Sigmoid colon (tissue), 6 donors: ENCODE measurements at regions not wholly inside any gene's neighbourhood (a gene's known extent, or its start where the extent isn't known, plus 50 kb on each side); places are given as distances from the start of the nearest gene placed in this dataset.

Experiments used
- DNase-seq: peaks from one replicate; pipeline ENCODE4 v3.0.0-alpha.2; 2019
- H3K27ac ChIP-seq, 4 donors: fragments of 200-600 bp; sonication (generic); one replicate each; pipeline ENCODE4 v1.5.1; 2016 to 2019; ENCODE audit warnings: mild to moderate bottlenecking in 1 of 4
- H3K27me3 ChIP-seq, 3 donors: fragments of 200-600 bp; sonication (generic); one replicate each; pipeline ENCODE4 v1.5.1; 2019; ENCODE audit warnings: mild to moderate bottlenecking in 1 of 3
- H3K36me3 ChIP-seq, 4 donors: fragments of 200-600 bp; sonication (generic); one replicate each; pipeline ENCODE4 v1.5.1; 2016 to 2019
- H3K4me1 ChIP-seq, 4 donors: fragments of 200-600 bp; sonication (generic); one replicate each; pipeline ENCODE4 v1.5.1; 2017 to 2019
- H3K4me3 ChIP-seq, 4 donors: fragments of 200-600 bp; sonication (generic); one replicate each; pipeline ENCODE4 v1.5.1; 2017 to 2019; ENCODE audit warnings: mild to moderate bottlenecking in 2 of 4, moderate library complexity in 1 of 4
- H3K9me3 ChIP-seq, 4 donors: fragments of 200-600 bp in 3 of 4; sonication (generic) in 3 of 4; one replicate each; pipeline versions ENCODE4 v1.5.1 to v1.6.1; 2013 to 2019
- EP300 ChIP-seq, 4 donors: sonication (generic); formaldehyde crosslinking; IDR thresholded peaks; one replicate each; pipeline ENCODE4 v1.6.1; 2017; ENCODE audit warnings: antibody characterized with exemption in 4 of 4
- POLR2A ChIP-seq, 2 donors: fragments of 450-650 bp; IDR thresholded peaks; one replicate each; pipeline ENCODE4 v1.6.1; 2016; ENCODE audit warnings: antibody characterized with exemption in 2 of 2, mild to moderate bottlenecking in 2 of 2, moderate library complexity in 2 of 2
- POLR2AphosphoS5 ChIP-seq, 4 donors: sonication (generic); formaldehyde crosslinking; IDR thresholded peaks; one replicate each; pipeline ENCODE4 v1.6.1; 2017; ENCODE audit warnings: antibody characterized with exemption in 4 of 4
- WGBS, 2 donors: extraction: QIAGEN DNeasy Blood & Tissue Kit; methylation state at CpG; one replicate each; pipeline ENCODE4 v1.1.7; 2013; 5-methylcytosine and 5-hydroxymethylcytosine counted together
- intact Hi-C: fragments of 100-400 bp; cut with DNase I; formaldehyde crosslinking; loops from one replicate; pipeline ENCODE4 v1.15.1; 2023
- TF ChIP-seq, protein P1 (sequence below), 4 experiments: fragments of 450-650 bp in 3 of 4; fragments of 200-600 bp in 1 of 4; IDR thresholded peaks; one replicate each; pipeline ENCODE4 v1.5.1; 2016 to 2019; ENCODE audit warnings: antibody characterized with exemption in 4 of 4, mild to moderate bottlenecking in 3 of 4, moderate library complexity in 2 of 4
- donor health status: healthy with polysubstance abuse.
- donor health status: healthy.

DNA sequence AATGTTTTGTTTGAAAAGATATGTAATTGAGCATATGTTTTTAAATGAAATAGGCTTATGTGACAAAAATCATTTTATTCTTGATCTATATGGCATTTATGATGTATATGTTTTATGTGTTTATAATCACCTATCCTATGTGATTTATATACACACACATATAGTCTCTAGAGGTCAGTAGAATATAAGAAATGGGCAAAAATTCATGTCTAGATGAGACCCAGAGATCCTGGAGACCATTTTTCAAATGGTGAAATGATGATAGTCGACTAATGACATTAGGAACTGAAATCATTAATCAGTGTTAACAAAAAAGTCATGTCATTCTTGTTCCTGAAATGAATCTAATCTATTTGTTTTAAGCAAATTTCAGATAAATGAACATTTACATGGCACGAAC lies 709.2 kb upstream of the WWC1 start:
- Histone ChIP-seq H3K27me3 (no peaks in the 10 kb centered on the region), H3K4me3 (no peak overlapping the region), H3K9me3 (no peaks in the 10 kb centered on the region), H3K36me3 (no peaks in the 10 kb centered on the region), H3K27ac (no peak overlapping the region), H3K4me1 (no peaks in the 10 kb centered on the region)
- intact Hi-C loops: no loop called here
- WGBS, 2 donors: 51 to 70% methylated on average over 2 of the region's 2 CpGs
- TF ChIP-seq, protein P1, sequence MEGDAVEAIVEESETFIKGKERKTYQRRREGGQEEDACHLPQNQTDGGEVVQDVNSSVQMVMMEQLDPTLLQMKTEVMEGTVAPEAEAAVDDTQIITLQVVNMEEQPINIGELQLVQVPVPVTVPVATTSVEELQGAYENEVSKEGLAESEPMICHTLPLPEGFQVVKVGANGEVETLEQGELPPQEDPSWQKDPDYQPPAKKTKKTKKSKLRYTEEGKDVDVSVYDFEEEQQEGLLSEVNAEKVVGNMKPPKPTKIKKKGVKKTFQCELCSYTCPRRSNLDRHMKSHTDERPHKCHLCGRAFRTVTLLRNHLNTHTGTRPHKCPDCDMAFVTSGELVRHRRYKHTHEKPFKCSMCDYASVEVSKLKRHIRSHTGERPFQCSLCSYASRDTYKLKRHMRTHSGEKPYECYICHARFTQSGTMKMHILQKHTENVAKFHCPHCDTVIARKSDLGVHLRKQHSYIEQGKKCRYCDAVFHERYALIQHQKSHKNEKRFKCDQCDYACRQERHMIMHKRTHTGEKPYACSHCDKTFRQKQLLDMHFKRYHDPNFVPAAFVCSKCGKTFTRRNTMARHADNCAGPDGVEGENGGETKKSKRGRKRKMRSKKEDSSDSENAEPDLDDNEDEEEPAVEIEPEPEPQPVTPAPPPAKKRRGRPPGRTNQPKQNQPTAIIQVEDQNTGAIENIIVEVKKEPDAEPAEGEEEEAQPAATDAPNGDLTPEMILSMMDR (IDR thresholded peaks at IDR 0.05): no peak
- TF ChIP-seq POLR2AphosphoS5 (IDR thresholded peaks at IDR 0.05) (no peak), EP300 (IDR thresholded peaks at IDR 0.05) (no peak), POLR2A (IDR thresholded peaks at IDR 0.05) (no peak)
- DNase-seq: no peak

DNA sequence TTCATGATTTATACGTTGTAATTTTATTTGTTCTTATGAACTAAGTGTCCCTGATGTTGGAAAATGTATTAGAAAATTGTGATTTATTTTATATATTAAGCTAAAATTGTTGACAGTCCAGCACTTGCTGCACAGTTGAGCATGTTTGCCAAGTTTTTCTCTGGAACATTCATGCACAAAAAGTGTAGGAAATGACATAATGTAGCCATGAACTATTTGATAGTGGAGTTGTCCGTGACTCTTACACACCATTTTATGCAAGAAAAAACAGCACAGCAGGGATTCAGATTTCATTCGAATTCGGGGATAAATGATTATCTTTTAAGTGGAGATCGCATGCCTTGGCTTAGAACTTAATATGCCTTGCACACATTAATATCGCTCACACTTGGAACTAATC lies 708.6 kb upstream of the WWC1 start:
- no peak for DNase-seq
- intact Hi-C loops: no loop called here
- no peak for TF ChIP-seq EP300 (IDR thresholded peaks at IDR 0.05)
- TF ChIP-seq, protein P1 (IDR thresholded peaks at IDR 0.05): no peak
- TF ChIP-seq POLR2AphosphoS5 (IDR thresholded peaks at IDR 0.05): no peak
- no peak for TF ChIP-seq POLR2A (IDR thresholded peaks at IDR 0.05)

DNA sequence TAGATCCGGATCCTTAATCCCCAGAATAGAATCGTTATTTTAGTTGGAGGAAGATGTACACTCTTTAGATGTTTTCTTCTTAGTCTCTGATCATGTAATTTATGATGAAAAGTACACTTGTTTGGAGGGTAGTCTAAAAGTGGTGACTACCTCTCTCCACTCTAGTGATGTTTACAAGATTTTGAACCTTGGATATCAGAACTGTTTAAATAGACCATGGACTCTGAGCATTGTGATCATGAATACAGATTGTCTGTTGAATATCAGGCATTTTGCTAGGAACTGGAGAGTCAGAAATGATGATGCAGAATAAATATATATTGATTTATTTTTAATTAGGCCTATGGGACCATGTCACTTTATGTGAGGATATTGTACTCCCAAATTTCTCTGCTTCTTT lies 706.3 kb upstream of the WWC1 start:
- H3K36me3 ChIP-seq: no peaks in the 10 kb centered on the region
- DNase-seq: no peak
- H3K27ac ChIP-seq: no peak overlapping the region
- H3K4me1 ChIP-seq: no peaks in the 10 kb centered on the region
- intact Hi-C loops: no loop called here
- TF ChIP-seq POLR2A (IDR thresholded peaks at IDR 0.05): no peak
- no peak for TF ChIP-seq POLR2AphosphoS5 (IDR thresholded peaks at IDR 0.05)
- TF ChIP-seq, protein P1 (IDR thresholded peaks at IDR 0.05): no peak
- TF ChIP-seq EP300 (IDR thresholded peaks at IDR 0.05): no peak
- H3K9me3 ChIP-seq: no peaks in the 10 kb centered on the region
- no peaks in the 10 kb centered on the region for H3K27me3 ChIP-seq
- H3K4me3 ChIP-seq: no peak overlapping the region
- 86 to 91% methylated on average over 2 of the region's 2 CpGs for WGBS, 2 donors

More for the DNA sequence above, 708.6 kb upstream of the WWC1 start:
- H3K9me3 ChIP-seq: no peaks in the 10 kb centered on the region
- 77 to 79% methylated on average over 6 of the region's 6 CpGs for WGBS, 2 donors
- H3K27ac ChIP-seq: no peak overlapping the region
- H3K27me3 ChIP-seq: no peaks in the 10 kb centered on the region
- H3K4me1 ChIP-seq: no peaks in the 10 kb centered on the region
- no peak overlapping the region for H3K4me3 ChIP-seq
- no peaks in the 10 kb centered on the region for H3K36me3 ChIP-seq

- no peak overlapping the region for H3K27ac ChIP-seq
- H3K9me3 ChIP-seq: no peaks in the 10 kb centered on the region
- H3K27me3 ChIP-seq: no peaks in the 10 kb centered on the region
- H3K4me3 ChIP-seq: no peak overlapping the region
- 52 to 66% methylated on average over 5 of the region's 5 CpGs for WGBS, 2 donors
- TF ChIP-seq, protein P1 (IDR thresholded peaks at IDR 0.05): peak in 1 of 4 experiments; percentile 33
- no peak for TF ChIP-seq EP300 (IDR thresholded peaks at IDR 0.05)
- no peaks in the 10 kb centered on the region for H3K4me1 ChIP-seq
- DNase-seq: no peak
- no peaks in the 10 kb centered on the region for H3K36me3 ChIP-seq
- intact Hi-C loops: no loop called here
Observed at GRCh38 chr5:167587772-167588437, 703.5 kb upstream of the WWC1 start.

- intact Hi-C loops: no loop called here
- WGBS, 2 donors: 79 to 87% methylated on average over 4 of the region's 4 CpGs
- TF ChIP-seq EP300 (IDR thresholded peaks at IDR 0.05) (no peak), POLR2A (IDR thresholded peaks at IDR 0.05) (no peak), POLR2AphosphoS5 (IDR thresholded peaks at IDR 0.05) (no peak)
- TF ChIP-seq, protein P1 (IDR thresholded peaks at IDR 0.05): no peak
- DNase-seq: no peak
- no peaks in the 10 kb centered on the region for H3K9me3 ChIP-seq
- H3K27me3 ChIP-seq: no peaks in the 10 kb centered on the region
- no peaks in the 10 kb centered on the region for H3K36me3 ChIP-seq
- H3K4me1 ChIP-seq: no peaks in the 10 kb centered on the region
- no peak overlapping the region for H3K4me3 ChIP-seq
- H3K27ac ChIP-seq: no peak overlapping the region
Observed at GRCh38 chr5:167592114-167592513, 699.3 kb upstream of the WWC1 start.
